Astrocyte (in vitro differentiated cells and primary cell): ENCODE measurements at regions not wholly inside any gene's neighbourhood (a gene's known extent, or its start where the extent isn't known, plus 50 kb on each side); places are given as distances from the start of the nearest gene placed in this dataset.

Experiments used
- DNase-seq: peaks from one replicate; pipeline ENCODE4 v3.0.0-alpha.2; 2010; ENCODE audit warnings: low read depth
- FAIRE-seq: peaks from 2 replicates; lab custom pipeline; 2011; peaks lifted over from hg19 to GRCh38; lab: Jason Lieb, UNC
- H2AFZ ChIP-seq: 2 replicates; pipeline ENCODE4 v1.6.0; 2012; ENCODE audit warnings: low read depth, low read length, inconsistent platforms
- H3K27ac ChIP-seq: 2 replicates; pipeline ENCODE4 v1.5.1; 2011; ENCODE audit warnings: low read depth, low read length, inconsistent platforms
- H3K27me3 ChIP-seq: 2 replicates; pipeline ENCODE4 v1.6.0; 2011; ENCODE audit warnings: low read length, inconsistent platforms; ENCODE audit not compliant: insufficient read depth
- H3K36me3 ChIP-seq: 2 replicates; pipeline ENCODE4 v1.5.1; 2011; ENCODE audit warnings: low read length, inconsistent platforms; ENCODE audit not compliant: insufficient read depth
- H3K4me1 ChIP-seq: 2 replicates; pipeline ENCODE4 v1.5.1; 2011; ENCODE audit warnings: low read length, inconsistent platforms; ENCODE audit not compliant: insufficient read depth
- H3K4me2 ChIP-seq: 2 replicates; pipeline ENCODE4 v1.6.0; 2012; ENCODE audit warnings: low read length, inconsistent platforms
- H3K4me3 ChIP-seq: 2 replicates; pipeline ENCODE4 v1.5.1; 2011; ENCODE audit warnings: low read depth, mild to moderate bottlenecking, low read length, inconsistent platforms; ENCODE audit not compliant: insufficient read depth
- H3K79me2 ChIP-seq: 2 replicates; pipeline ENCODE4 v1.6.0; 2012; ENCODE audit warnings: mild to moderate bottlenecking, low read length, inconsistent platforms; ENCODE audit not compliant: insufficient read depth
- H3K9ac ChIP-seq: 2 replicates; pipeline ENCODE4 v1.6.0; 2012; ENCODE audit warnings: mild to moderate bottlenecking, low read length, inconsistent platforms
- H3K9me3 ChIP-seq: 2 replicates; pipeline ENCODE4 v1.5.1; 2012; ENCODE audit warnings: low read depth, mild to moderate bottlenecking, low read length, inconsistent platforms; ENCODE audit not compliant: insufficient read depth
- H4K20me1 ChIP-seq: 2 replicates; pipeline ENCODE4 v1.6.0; 2012; ENCODE audit warnings: low read length, inconsistent platforms; ENCODE audit not compliant: insufficient read depth
- H3K27ac Mint-ChIP-seq: one replicate; pipeline ENCODE4 v1.8.0; 2021; ENCODE audit warnings: mild to moderate bottlenecking, mixed read lengths; ENCODE audit not compliant: unreplicated experiment
- H3K27me3 Mint-ChIP-seq: one replicate; pipeline ENCODE4 v1.8.0; 2021; ENCODE audit warnings: low read depth, mixed read lengths; ENCODE audit not compliant: unreplicated experiment
- H3K36me3 Mint-ChIP-seq: one replicate; pipeline ENCODE4 v1.8.0; 2021; ENCODE audit warnings: low read depth, mixed read lengths; ENCODE audit not compliant: unreplicated experiment
- H3K4me1 Mint-ChIP-seq: one replicate; pipeline ENCODE4 v1.8.0; 2021; ENCODE audit warnings: low read depth, mixed read lengths; ENCODE audit not compliant: unreplicated experiment
- H3K4me3 Mint-ChIP-seq: one replicate; pipeline ENCODE4 v1.8.0; 2021; ENCODE audit warnings: mild to moderate bottlenecking, moderate library complexity, mixed read lengths; ENCODE audit not compliant: unreplicated experiment
- H3K9me3 Mint-ChIP-seq: one replicate; pipeline ENCODE4 v1.8.0; 2021; ENCODE audit warnings: mild to moderate bottlenecking, mixed read lengths; ENCODE audit not compliant: unreplicated experiment
- EZH2 ChIP-seq: IDR thresholded peaks from 2 replicates; pipeline ENCODE4 v1.6.1; 2012; ENCODE audit warnings: mild to moderate bottlenecking, low read length, inconsistent platforms; ENCODE audit not compliant: insufficient read depth
- TF ChIP-seq, protein P1 (sequence below): IDR thresholded peaks from 2 replicates; pipeline ENCODE4 v1.5.1; 2011; ENCODE audit warnings: low read depth, mild to moderate bottlenecking, inconsistent platforms, low read length, moderate library complexity; ENCODE audit not compliant: insufficient read depth

DNA sequence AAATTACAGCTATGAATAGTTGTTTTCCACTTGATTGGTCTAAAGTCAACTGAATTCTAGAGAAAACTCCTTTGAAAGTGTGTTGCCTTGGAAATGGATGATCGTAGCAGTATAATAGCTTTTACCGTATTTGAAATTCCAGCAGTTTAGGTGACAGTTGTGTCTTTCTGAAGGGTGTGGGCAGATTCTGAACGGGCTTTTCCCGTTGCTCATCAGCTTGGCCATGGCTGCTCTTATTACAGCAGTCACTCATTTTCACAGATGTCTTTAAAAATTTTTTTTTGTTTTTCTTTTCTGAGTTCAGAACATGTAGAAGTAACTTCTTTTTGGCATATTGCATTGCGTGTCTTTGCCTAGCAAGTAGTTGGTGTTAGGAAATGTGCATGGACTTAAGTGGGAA lies 69.6 kb upstream of the SLC4A4 start:
- DNase-seq, result peak; percentile 40
- Histone ChIP-seq H3K27ac (no peak overlapping the region), H3K9ac (no peak overlapping the region), H4K20me1 (no peaks in the 10 kb centered on the region), H3K36me3 (no peaks in the 10 kb centered on the region), H3K27me3 (no peaks in the 10 kb centered on the region), H3K4me2 (no peak overlapping the region), H3K79me2 (no peaks in the 10 kb centered on the region), H3K9me3 (no peaks in the 10 kb centered on the region), H2AFZ (no peak overlapping the region), H3K4me3 (no peak overlapping the region), H3K4me1 (peaks cover 14% of the 10 kb centered on the region)
- Mint-ChIP-seq H3K27me3 (no peaks in the 10 kb centered on the region), H3K4me3 (no peak overlapping the region), H3K36me3 (no peaks in the 10 kb centered on the region), H3K4me1 (peaks cover 9% of the 10 kb centered on the region), H3K9me3 (peaks cover 3% of the 10 kb centered on the region), H3K27ac (no peak overlapping the region)
- TF ChIP-seq, protein P1, sequence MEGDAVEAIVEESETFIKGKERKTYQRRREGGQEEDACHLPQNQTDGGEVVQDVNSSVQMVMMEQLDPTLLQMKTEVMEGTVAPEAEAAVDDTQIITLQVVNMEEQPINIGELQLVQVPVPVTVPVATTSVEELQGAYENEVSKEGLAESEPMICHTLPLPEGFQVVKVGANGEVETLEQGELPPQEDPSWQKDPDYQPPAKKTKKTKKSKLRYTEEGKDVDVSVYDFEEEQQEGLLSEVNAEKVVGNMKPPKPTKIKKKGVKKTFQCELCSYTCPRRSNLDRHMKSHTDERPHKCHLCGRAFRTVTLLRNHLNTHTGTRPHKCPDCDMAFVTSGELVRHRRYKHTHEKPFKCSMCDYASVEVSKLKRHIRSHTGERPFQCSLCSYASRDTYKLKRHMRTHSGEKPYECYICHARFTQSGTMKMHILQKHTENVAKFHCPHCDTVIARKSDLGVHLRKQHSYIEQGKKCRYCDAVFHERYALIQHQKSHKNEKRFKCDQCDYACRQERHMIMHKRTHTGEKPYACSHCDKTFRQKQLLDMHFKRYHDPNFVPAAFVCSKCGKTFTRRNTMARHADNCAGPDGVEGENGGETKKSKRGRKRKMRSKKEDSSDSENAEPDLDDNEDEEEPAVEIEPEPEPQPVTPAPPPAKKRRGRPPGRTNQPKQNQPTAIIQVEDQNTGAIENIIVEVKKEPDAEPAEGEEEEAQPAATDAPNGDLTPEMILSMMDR, result no peak
- no peak for TF ChIP-seq EZH2
- FAIRE-seq, result no peak

DNA sequence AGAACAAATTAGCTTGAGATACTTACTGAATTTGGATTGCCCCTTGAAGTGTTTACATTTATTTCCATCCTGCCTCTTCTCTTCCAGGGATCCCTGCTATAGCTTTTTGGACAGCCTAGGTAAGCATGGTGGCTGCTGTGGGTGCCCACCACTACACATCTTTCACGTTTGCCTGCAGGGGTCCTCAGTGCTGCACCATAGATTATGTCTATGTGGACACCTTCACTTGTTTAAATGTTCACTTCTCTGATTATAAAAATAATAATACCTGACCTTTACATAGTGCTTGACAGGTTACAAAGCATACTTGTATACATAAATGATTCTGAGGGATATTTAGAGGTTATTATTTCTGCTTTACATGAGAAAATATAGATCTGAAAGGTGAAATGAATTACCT lies 67.9 kb upstream of the SLC4A4 start:
- Histone ChIP-seq H4K20me1 (no peaks in the 10 kb centered on the region), H3K27me3 (no peaks in the 10 kb centered on the region), H3K9me3 (no peaks in the 10 kb centered on the region), H3K36me3 (no peaks in the 10 kb centered on the region), H3K4me3 (no peak overlapping the region), H3K4me1 (peaks cover 13% of the 10 kb centered on the region), H3K27ac (no peak overlapping the region), H3K4me2 (no peak overlapping the region), H2AFZ (no peak overlapping the region), H3K79me2 (no peaks in the 10 kb centered on the region), H3K9ac (no peak overlapping the region)
- Mint-ChIP-seq H3K27me3 (no peaks in the 10 kb centered on the region), H3K9me3 (peaks cover 3% of the 10 kb centered on the region), H3K36me3 (no peaks in the 10 kb centered on the region), H3K4me3 (no peak overlapping the region), H3K4me1 (peaks cover 9% of the 10 kb centered on the region), H3K27ac (no peak overlapping the region)
- FAIRE-seq (peak; percentile 9), DNase-seq (no peak)
- TF ChIP-seq, protein P1, result peak; percentile 41
- no peak for TF ChIP-seq EZH2

DNA sequence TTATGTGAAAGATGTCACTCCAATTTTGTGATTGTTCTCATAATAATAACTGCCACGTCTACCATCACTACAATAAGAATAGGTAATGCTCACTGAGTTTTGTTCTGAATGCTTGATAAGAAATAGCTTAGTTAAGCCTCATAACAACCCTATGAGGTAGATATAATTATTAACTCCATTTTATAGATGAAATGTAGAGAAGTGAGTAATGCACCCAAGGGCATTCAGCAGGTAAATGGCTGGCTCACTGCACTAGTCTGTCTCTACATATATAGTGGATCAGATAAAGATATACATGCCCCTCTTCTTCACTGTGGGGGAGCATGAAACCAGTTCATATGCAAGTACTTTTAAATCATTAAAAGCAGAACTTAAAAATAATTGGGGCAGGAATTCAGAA lies 65.8 kb upstream of the SLC4A4 start:
- no peaks in the 10 kb centered on the region for H3K36me3 Mint-ChIP-seq
- Histone ChIP-seq H3K27ac (no peak overlapping the region), H3K79me2 (no peaks in the 10 kb centered on the region), H3K4me2 (no peak overlapping the region), H3K36me3 (no peaks in the 10 kb centered on the region), H3K4me1 (no peaks in the 10 kb centered on the region), H3K9ac (no peak overlapping the region), H4K20me1 (no peaks in the 10 kb centered on the region), H3K9me3 (no peaks in the 10 kb centered on the region), H3K4me3 (no peak overlapping the region), H2AFZ (no peak overlapping the region), H3K27me3 (no peaks in the 10 kb centered on the region)
- FAIRE-seq (peak; percentile 65), DNase-seq (no peak)
- H3K4me1 Mint-ChIP-seq, result peaks cover 4% of the 10 kb centered on the region
- H3K9me3 Mint-ChIP-seq, result no peaks in the 10 kb centered on the region
- TF ChIP-seq, protein P1, result no peak
- no peak for TF ChIP-seq EZH2
- H3K27ac Mint-ChIP-seq, result no peak overlapping the region
- no peaks in the 10 kb centered on the region for H3K27me3 Mint-ChIP-seq
- no peak overlapping the region for H3K4me3 Mint-ChIP-seq
